HCT116 (cell line): ENCODE measurements at regions not wholly inside any gene's neighbourhood (a gene's known extent, or its start where the extent isn't known, plus 50 kb on each side); places are given as distances from the start of the nearest gene placed in this dataset.

Experiments
- CTCF ChIP-seq, 3 experiments: fragments of 200-600 bp in 1 of 3; sonication (generic) in 1 of 3; IDR thresholded peaks in 2 of 3; conservative IDR thresholded peaks in 1 of 3; 2 replicates each; pipeline ENCODE4 v1.5.1; 2012 to 2017; ENCODE audit warnings: low read depth in 2 of 3, low read length in 2 of 3, antibody characterized with exemption in 1 of 3, borderline replicate concordance in 1 of 3, control low read depth in 1 of 3, mild to moderate bottlenecking in 1 of 3, mixed read lengths in 1 of 3, mixed run types in 1 of 3, moderate library complexity in 1 of 3; ENCODE audit not compliant: insufficient read depth in 1 of 3
- EZH2 ChIP-seq: fragments of 200-600 bp; sonication (generic); IDR thresholded peaks from 2 replicates; pipeline ENCODE4 v1.6.1; 2017; ENCODE audit warnings: antibody characterized with exemption, mixed run types
- POLR2A ChIP-seq: IDR thresholded peaks from 2 replicates; pipeline ENCODE4 v1.7.0; 2011; ENCODE audit warnings: borderline replicate concordance; ENCODE audit not compliant: insufficient read depth, insufficient read length; ENCODE audit errors: extremely low read depth
- SP1 ChIP-seq: IDR thresholded peaks from 2 replicates; pipeline ENCODE4 v1.6.1; 2012; ENCODE audit warnings: low read depth
- TF ChIP-seq, protein P1 (sequence below): IDR thresholded peaks from 2 replicates; pipeline ENCODE4 v1.6.1; 2012

DNA sequence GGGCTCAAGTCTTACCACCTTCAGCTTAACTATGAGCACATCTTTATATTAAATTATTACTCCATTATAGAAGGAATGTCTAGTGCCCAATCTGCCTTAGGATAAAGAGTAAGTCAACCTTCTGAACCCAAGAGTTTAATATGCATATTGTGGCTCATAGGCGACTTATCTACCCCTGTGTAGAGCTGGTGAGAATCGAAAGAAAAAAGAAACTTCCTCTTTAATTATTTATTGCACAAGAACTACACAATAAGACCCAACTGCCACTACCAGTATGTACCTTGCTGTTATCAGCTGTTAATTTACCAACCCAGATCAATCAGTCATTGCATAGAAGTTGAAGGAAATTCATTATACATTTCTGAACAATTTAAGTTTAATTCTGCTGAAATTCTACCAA lies 329.1 kb upstream of the SLC24A2 start:
- TF ChIP-seq, protein P1, sequence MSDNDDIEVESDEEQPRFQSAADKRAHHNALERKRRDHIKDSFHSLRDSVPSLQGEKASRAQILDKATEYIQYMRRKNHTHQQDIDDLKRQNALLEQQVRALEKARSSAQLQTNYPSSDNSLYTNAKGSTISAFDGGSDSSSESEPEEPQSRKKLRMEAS = no peak
- TF ChIP-seq POLR2A (no peak), EZH2 (no peak), CTCF (IDR thresholded peaks at IDR 0.05 in 2 of 3, conservative IDR thresholded peaks at IDR 0.05 in 1 of 3; ENCODE audit: borderline replicate concordance in 1 of 3, insufficient read depth in 1 of 3, low read depth in 2 of 3, low read length in 2 of 3) (no peak), SP1 (no peak)
